HEK293 (cell line): ENCODE measurements at regions not wholly inside any gene's neighbourhood (a gene's known extent, or its start where the extent isn't known, plus 50 kb on each side); places are given as distances from the start of the nearest gene placed in this dataset.

ENCODE experiments used
- CTCF ChIA-PET: fragments of 350-600 bp; formaldehyde crosslinking; extraction: SDS; loops from one replicate; lab custom pipeline; 2021; ENCODE audit warnings: antibody characterized with exemption; lab: Yijun Ruan, JAX
- POLR2A ChIA-PET: fragments of 300-600 bp; formaldehyde crosslinking; extraction: SDS; loops from one replicate; lab custom pipeline; 2020; ENCODE audit warnings: antibody characterized with exemption, inconsistent platforms; lab: Yijun Ruan, JAX
- H3K27ac ChIP-seq: fragments of 200-500 bp; sonication (Bioruptor generic); 2 replicates; pipeline ENCODE4 v1.5.1; 2014; ENCODE audit warnings: low read depth, low read length, control low read depth, inconsistent platforms; ENCODE audit errors: extremely low read depth
- H3K36me3 ChIP-seq, 2 experiments: fragments of 200-500 bp in 1 of 2; sonication (Bioruptor generic) in 1 of 2; 1 replicate in 1 of 2; 2 replicates in 1 of 2; pipeline ENCODE4 v1.5.1; 2014 to 2017; ENCODE audit warnings: inconsistent platforms in 2 of 2, low read length in 2 of 2; ENCODE audit not compliant: control insufficient read depth in 2 of 2, insufficient read depth in 1 of 2
- H3K4me1 ChIP-seq: fragments of 200-500 bp; sonication (Bioruptor generic); 2 replicates; pipeline ENCODE4 v1.5.1; 2014; ENCODE audit warnings: mild to moderate bottlenecking, low read length, inconsistent platforms; ENCODE audit not compliant: control insufficient read depth, insufficient read depth
- H3K4me3 ChIP-seq: 2 replicates; pipeline ENCODE4 v1.5.1; 2011; ENCODE audit warnings: low read depth, mild to moderate bottlenecking, control low read depth, low read length, moderate library complexity
- H3K9me3 ChIP-seq: fragments of 200-500 bp; sonication (Bioruptor generic); 2 replicates; pipeline ENCODE4 v1.5.1; 2014; ENCODE audit warnings: low read depth, low read length, inconsistent platforms; ENCODE audit not compliant: control insufficient read depth, insufficient read depth
- BCL11A ChIP-seq: fragments of 450-650 bp; formaldehyde crosslinking; IDR thresholded peaks from 2 replicates; pipeline ENCODE4 v1.5.1; 2016; ENCODE audit warnings: low read depth, missing biosample characterization, missing genetic modification characterization
- PRDM1 ChIP-seq: fragments of 450-650 bp; formaldehyde crosslinking; IDR thresholded peaks from 2 replicates; pipeline ENCODE4; 2016; ENCODE audit warnings: missing biosample characterization, missing genetic modification characterization
- SCRT2 ChIP-seq: fragments of 450-650 bp; formaldehyde crosslinking; IDR thresholded peaks from 2 replicates; pipeline ENCODE4 v1.5.1; 2016; ENCODE audit warnings: missing biosample characterization, missing genetic modification characterization
- ZBTB8A ChIP-seq: fragments of 450-650 bp; formaldehyde crosslinking; IDR thresholded peaks from 2 replicates; pipeline ENCODE4 v1.5.1; 2016; ENCODE audit warnings: missing biosample characterization, missing genetic modification characterization
- ZEB2 ChIP-seq: fragments of 450-650 bp; formaldehyde crosslinking; IDR thresholded peaks from 2 replicates; pipeline ENCODE4 v1.5.1; 2016; ENCODE audit warnings: missing biosample characterization, missing genetic modification characterization
- ZNF266 ChIP-seq: fragments of 450-650 bp; formaldehyde crosslinking; IDR thresholded peaks from 2 replicates; pipeline ENCODE4 v1.5.1; 2016; ENCODE audit warnings: missing biosample characterization, missing genetic modification characterization, low read depth
- ZNF404 ChIP-seq: fragments of 450-650 bp; formaldehyde crosslinking; IDR thresholded peaks from 2 replicates; pipeline ENCODE4 v1.5.1; 2017; ENCODE audit warnings: missing biosample characterization, missing genetic modification characterization
- ZNF610 ChIP-seq: fragments of 450-650 bp; formaldehyde crosslinking; IDR thresholded peaks from 2 replicates; pipeline ENCODE4 v1.5.1; 2016; ENCODE audit warnings: missing biosample characterization, missing genetic modification characterization, borderline replicate concordance
- ZNF621 ChIP-seq: fragments of 450-650 bp; formaldehyde crosslinking; IDR thresholded peaks from 2 replicates; pipeline ENCODE4 v1.5.1; 2017; ENCODE audit warnings: missing biosample characterization, missing genetic modification characterization
- ZSCAN4 ChIP-seq: fragments of 450-650 bp; formaldehyde crosslinking; IDR thresholded peaks from 2 replicates; pipeline ENCODE4 v1.5.1; 2017; ENCODE audit warnings: missing biosample characterization, missing genetic modification characterization
- TF ChIP-seq, protein P1 (sequence below): fragments of 450-650 bp; formaldehyde crosslinking; IDR thresholded peaks from 2 replicates; pipeline ENCODE4 v1.5.1; 2016; ENCODE audit warnings: missing biosample characterization, missing genetic modification characterization
- TF ChIP-seq, protein P2 (sequence below): fragments of 450-650 bp; formaldehyde crosslinking; IDR thresholded peaks from 2 replicates; pipeline ENCODE4 v1.5.1; 2016; ENCODE audit warnings: missing biosample characterization, missing genetic modification characterization, borderline replicate concordance
- TF ChIP-seq, protein P3 (sequence below): fragments of 450-650 bp; formaldehyde crosslinking; IDR thresholded peaks from 2 replicates; pipeline ENCODE4; 2016; ENCODE audit warnings: missing biosample characterization, missing genetic modification characterization
- TF ChIP-seq, protein P4 (sequence below): fragments of 450-650 bp; formaldehyde crosslinking; IDR thresholded peaks from 2 replicates; pipeline ENCODE4 v1.5.1; 2016; ENCODE audit warnings: missing biosample characterization, missing genetic modification characterization
- TF ChIP-seq, protein P5 (sequence below): fragments of 450-650 bp; formaldehyde crosslinking; IDR thresholded peaks from 2 replicates; pipeline ENCODE4 v1.5.1; 2016; ENCODE audit warnings: missing biosample characterization, missing genetic modification characterization
- TF ChIP-seq, protein P6 (sequence below): fragments of 450-650 bp; formaldehyde crosslinking; IDR thresholded peaks from 2 replicates; pipeline ENCODE4 v1.5.1; 2016; ENCODE audit warnings: missing biosample characterization, missing genetic modification characterization

GRCh38 chr9:80213613-80214012 is 641.8 kb downstream of the TLE4 start (continued):
- TF ChIP-seq, protein P1, sequence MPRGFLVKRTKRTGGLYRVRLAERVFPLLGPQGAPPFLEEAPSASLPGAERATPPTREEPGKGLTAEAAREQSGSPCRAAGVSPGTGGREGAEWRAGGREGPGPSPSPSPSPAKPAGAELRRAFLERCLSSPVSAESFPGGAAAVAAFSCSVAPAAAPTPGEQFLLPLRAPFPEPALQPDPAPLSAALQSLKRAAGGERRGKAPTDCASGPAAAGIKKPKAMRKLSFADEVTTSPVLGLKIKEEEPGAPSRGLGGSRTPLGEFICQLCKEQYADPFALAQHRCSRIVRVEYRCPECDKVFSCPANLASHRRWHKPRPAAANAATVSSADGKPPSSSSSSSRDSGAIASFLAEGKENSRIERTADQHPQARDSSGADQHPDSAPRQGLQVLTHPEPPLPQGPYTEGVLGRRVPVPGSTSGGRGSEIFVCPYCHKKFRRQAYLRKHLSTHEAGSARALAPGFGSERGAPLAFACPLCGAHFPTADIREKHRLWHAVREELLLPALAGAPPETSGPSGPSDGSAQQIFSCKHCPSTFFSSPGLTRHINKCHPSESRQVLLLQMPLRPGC: no peak
- TF ChIP-seq ZNF404 (tag by site-specific recombination): no peak

DNA sequence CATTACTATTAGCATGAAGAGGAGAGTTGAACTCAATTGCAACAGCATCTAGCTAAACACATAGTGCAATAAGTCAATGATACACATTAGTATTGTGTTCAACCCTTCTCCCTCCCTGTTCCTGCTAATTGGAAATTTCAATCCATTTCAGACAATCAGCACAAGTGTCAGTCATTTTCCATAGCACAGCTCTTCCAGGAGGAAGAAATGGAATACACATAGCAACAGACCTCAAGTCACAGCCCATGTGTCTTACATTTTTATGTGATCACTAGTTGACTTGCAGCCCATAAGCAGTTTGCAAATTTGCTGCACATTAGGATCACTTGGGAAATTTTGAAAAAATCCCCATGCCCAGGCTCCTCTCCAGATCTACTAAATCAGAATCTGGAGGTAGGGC is 636.9 kb downstream of the TLE4 start:
- CTCF ChIA-PET: no interaction called here
- POLR2A ChIA-PET: no interaction called here
- H3K27ac ChIP-seq: no peak overlapping the region

GRCh38 chr9:80204054-80204453 is 632.3 kb downstream of the TLE4 start:
- H3K9me3 ChIP-seq: no peaks in the 10 kb centered on the region
- H3K27ac ChIP-seq: no peak overlapping the region
- no peaks in the 10 kb centered on the region for H3K4me1 ChIP-seq
- ChIA-PET CTCF (no interaction called here), POLR2A (no interaction called here)
- no peak for TF ChIP-seq ZNF266 (tag by site-specific recombination)
- no peaks in the 10 kb centered on the region for H3K36me3 ChIP-seq
- no peak overlapping the region for H3K4me3 ChIP-seq

More for the DNA sequence above, 636.9 kb downstream of the TLE4 start:
- Histone ChIP-seq H3K9me3 (no peaks in the 10 kb centered on the region), H3K36me3 (no peaks in the 10 kb centered on the region), H3K4me1 (no peaks in the 10 kb centered on the region), H3K4me3 (no peak overlapping the region)
- TF ChIP-seq ZNF621 (tag by site-specific recombination) (no peak), ZEB2 (tag by site-specific recombination) (no peak), PRDM1 (no peak), BCL11A (tag by site-specific recombination) (no peak)
- TF ChIP-seq, protein P2, sequence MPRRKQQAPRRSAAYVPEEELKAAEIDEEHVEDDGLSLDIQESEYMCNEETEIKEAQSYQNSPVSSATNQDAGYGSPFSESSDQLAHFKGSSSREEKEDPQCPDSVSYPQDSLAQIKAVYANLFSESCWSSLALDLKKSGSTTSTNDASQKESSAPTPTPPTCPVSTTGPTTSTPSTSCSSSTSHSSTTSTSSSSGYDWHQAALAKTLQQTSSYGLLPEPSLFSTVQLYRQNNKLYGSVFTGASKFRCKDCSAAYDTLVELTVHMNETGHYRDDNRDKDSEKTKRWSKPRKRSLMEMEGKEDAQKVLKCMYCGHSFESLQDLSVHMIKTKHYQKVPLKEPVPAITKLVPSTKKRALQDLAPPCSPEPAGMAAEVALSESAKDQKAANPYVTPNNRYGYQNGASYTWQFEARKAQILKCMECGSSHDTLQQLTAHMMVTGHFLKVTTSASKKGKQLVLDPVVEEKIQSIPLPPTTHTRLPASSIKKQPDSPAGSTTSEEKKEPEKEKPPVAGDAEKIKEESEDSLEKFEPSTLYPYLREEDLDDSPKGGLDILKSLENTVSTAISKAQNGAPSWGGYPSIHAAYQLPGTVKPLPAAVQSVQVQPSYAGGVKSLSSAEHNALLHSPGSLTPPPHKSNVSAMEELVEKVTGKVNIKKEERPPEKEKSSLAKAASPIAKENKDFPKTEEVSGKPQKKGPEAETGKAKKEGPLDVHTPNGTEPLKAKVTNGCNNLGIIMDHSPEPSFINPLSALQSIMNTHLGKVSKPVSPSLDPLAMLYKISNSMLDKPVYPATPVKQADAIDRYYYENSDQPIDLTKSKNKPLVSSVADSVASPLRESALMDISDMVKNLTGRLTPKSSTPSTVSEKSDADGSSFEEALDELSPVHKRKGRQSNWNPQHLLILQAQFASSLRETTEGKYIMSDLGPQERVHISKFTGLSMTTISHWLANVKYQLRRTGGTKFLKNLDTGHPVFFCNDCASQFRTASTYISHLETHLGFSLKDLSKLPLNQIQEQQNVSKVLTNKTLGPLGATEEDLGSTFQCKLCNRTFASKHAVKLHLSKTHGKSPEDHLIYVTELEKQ (tag by site-specific recombination): no peak
- TF ChIP-seq, protein P3, sequence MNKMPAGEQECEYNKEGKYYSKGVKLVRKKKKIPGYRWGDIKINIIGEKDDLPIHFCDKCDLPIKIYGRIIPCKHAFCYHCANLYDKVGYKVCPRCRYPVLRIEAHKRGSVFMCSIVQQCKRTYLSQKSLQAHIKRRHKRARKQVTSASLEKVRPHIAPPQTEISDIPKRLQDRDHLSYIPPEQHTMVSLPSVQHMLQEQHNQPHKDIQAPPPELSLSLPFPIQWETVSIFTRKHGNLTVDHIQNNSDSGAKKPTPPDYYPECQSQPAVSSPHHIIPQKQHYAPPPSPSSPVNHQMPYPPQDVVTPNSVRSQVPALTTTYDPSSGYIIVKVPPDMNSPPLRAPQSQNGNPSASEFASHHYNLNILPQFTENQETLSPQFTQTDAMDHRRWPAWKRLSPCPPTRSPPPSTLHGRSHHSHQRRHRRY (tag by site-specific recombination): no peak

DNA sequence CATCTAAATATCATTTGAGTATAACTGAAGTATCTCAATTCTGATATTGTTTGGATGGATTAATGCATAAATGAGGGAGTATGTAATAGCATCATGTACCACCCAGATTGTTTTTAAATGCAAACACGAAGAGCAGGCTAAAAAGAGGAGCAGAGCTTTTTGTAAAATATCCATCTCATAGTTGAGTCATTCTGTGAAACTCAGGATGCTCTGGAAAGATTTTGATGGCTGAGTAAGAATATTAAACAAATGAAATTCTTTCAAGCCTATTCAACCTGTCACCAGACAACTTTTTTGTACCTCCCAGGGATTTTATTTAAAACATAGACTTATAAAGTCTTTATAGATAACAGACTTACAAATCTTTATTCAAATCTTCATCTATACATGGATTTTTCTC is 625.9 kb downstream of the TLE4 start:
- CTCF ChIA-PET: no interaction called here
- POLR2A ChIA-PET: no interaction called here
- H3K9me3 ChIP-seq: no peaks in the 10 kb centered on the region
- H3K36me3 ChIP-seq: no peaks in the 10 kb centered on the region
- no peak overlapping the region for H3K27ac ChIP-seq
- H3K4me3 ChIP-seq: no peak overlapping the region
- H3K4me1 ChIP-seq: no peaks in the 10 kb centered on the region
- TF ChIP-seq, protein P4, sequence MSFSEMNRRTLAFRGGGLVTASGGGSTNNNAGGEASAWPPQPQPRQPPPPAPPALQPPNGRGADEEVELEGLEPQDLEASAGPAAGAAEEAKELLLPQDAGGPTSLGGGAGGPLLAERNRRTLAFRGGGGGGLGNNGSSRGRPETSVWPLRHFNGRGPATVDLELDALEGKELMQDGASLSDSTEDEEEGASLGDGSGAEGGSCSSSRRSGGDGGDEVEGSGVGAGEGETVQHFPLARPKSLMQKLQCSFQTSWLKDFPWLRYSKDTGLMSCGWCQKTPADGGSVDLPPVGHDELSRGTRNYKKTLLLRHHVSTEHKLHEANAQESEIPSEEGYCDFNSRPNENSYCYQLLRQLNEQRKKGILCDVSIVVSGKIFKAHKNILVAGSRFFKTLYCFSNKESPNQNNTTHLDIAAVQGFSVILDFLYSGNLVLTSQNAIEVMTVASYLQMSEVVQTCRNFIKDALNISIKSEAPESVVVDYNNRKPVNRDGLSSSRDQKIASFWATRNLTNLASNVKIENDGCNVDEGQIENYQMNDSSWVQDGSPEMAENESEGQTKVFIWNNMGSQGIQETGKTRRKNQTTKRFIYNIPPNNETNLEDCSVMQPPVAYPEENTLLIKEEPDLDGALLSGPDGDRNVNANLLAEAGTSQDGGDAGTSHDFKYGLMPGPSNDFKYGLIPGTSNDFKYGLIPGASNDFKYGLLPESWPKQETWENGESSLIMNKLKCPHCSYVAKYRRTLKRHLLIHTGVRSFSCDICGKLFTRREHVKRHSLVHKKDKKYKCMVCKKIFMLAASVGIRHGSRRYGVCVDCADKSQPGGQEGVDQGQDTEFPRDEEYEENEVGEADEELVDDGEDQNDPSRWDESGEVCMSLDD: no peak
- TF ChIP-seq, protein P5, sequence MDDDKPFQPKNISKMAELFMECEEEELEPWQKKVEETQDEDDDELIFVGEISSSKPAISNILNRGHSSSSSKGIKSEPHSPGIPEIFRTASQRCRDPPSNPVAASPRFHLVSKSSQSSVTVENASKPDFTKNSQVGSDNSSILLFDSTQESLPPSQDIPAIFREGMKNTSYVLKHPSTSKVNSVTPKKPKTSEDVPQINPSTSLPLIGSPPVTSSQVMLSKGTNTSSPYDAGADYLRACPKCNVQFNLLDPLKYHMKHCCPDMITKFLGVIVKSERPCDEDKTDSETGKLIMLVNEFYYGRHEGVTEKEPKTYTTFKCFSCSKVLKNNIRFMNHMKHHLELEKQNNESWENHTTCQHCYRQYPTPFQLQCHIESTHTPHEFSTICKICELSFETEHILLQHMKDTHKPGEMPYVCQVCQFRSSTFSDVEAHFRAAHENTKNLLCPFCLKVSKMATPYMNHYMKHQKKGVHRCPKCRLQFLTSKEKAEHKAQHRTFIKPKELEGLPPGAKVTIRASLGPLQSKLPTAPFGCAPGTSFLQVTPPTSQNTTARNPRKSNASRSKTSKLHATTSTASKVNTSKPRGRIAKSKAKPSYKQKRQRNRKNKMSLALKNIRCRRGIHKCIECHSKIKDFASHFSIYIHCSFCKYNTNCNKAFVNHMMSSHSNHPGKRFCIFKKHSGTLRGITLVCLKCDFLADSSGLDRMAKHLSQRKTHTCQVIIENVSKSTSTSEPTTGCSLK (tag by site-specific recombination): no peak
- TF ChIP-seq ZNF610 (tag by site-specific recombination) (no peak), ZSCAN4 (tag by site-specific recombination) (no peak), ZBTB8A (tag by site-specific recombination) (no peak), SCRT2 (no peak)
- TF ChIP-seq, protein P6, sequence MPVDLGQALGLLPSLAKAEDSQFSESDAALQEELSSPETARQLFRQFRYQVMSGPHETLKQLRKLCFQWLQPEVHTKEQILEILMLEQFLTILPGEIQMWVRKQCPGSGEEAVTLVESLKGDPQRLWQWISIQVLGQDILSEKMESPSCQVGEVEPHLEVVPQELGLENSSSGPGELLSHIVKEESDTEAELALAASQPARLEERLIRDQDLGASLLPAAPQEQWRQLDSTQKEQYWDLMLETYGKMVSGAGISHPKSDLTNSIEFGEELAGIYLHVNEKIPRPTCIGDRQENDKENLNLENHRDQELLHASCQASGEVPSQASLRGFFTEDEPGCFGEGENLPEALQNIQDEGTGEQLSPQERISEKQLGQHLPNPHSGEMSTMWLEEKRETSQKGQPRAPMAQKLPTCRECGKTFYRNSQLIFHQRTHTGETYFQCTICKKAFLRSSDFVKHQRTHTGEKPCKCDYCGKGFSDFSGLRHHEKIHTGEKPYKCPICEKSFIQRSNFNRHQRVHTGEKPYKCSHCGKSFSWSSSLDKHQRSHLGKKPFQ: no peak
